ENCODE measurements at regions not wholly inside any gene's neighbourhood (a gene's known extent, or its start where the extent isn't known, plus 50 kb on each side); places are given as distances from the start of the nearest gene placed in this dataset.

DNA sequence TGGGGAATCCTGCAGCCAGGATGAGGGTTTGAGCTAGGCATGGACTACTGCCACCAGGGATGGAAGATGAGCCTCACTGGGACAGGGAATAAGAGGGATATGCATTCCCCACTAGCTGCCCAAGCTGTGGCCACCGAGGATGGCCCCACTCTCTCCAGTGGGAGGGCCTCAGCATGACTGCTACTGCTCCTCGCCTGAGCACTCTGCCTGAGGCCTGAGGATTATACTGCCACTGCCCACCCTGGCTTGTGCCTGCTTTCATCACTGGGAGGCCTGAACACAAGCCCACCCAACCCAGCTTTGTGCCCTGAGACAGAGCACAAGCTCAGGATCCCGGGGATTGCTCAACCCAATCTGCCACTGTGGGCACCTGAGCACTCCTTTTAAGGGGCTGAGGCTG is 425.6 kb downstream of the RASEF start:
- Histone ChIP-seq H3K4me2 (ENCODE audit: low read length) (no peak overlapping the region), H2AFZ (ENCODE audit: low read depth, low read length, poor library complexity, severe bottlenecking) (no peak overlapping the region), H3K4me1 (ENCODE audit: control insufficient read depth in 1 of 2, insufficient read depth in 2 of 2, low read length in 2 of 2) (no peaks in the 10 kb centered on the region), H3K4me3 (replicated peaks in 1 of 2; ENCODE audit: low read depth in 1 of 2, low read length in 2 of 2) (no peak overlapping the region), H3K27me3 (ENCODE audit: insufficient read depth, low read length) (no peaks in the 10 kb centered on the region), H3K9me2 (ENCODE audit: insufficient read depth) (no peaks in the 10 kb centered on the region), H3K9ac (ENCODE audit: low read length) (no peak overlapping the region), H4K20me1 (ENCODE audit: insufficient read depth) (no peaks in the 10 kb centered on the region), H3K9me3 (ENCODE audit: control insufficient read depth in 1 of 2, insufficient read depth in 1 of 2, low read depth in 1 of 2, low read length in 2 of 2) (peaks cover 3 to 9% of the 10 kb centered on the region in 2 experiments; a peak in 2 of 4 replicates), H3K27ac (ENCODE audit: low read depth, low read length) (no peak overlapping the region), H3K36me3 (ENCODE audit: control insufficient read depth in 1 of 2, insufficient read depth in 2 of 2, low read length in 2 of 2) (no peaks in the 10 kb centered on the region), H3K79me2 (ENCODE audit: insufficient read depth, low read length) (no peaks in the 10 kb centered on the region)
- CTCF ChIA-PET, result no interaction called here
- intact Hi-C loops (cut with micrococcal nuclease), result no loop called here
- TF ChIP-seq EZH2phosphoT487 (IDR thresholded peaks at IDR 0.05; ENCODE audit: borderline replicate concordance), result no peak
- no peak for TF ChIP-seq ELF1 (IDR thresholded peaks at IDR 0.05; ENCODE audit: borderline replicate concordance, low read depth)
- TF ChIP-seq ZNF274 (IDR thresholded peaks at IDR 0.05; ENCODE audit: low read depth, low read length), result no peak
- TF ChIP-seq SRF (IDR thresholded peaks at IDR 0.05; ENCODE audit: low read depth), result no peak
- TF ChIP-seq, protein P1, sequence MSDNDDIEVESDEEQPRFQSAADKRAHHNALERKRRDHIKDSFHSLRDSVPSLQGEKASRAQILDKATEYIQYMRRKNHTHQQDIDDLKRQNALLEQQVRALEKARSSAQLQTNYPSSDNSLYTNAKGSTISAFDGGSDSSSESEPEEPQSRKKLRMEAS (IDR thresholded peaks at IDR 0.05), result no peak
- no peak for TF ChIP-seq RAD21 (IDR thresholded peaks at IDR 0.05; ENCODE audit: low read depth)
- no peak for TF ChIP-seq EZH2 (IDR thresholded peaks at IDR 0.05)
- no peak for TF ChIP-seq FOSL1 (IDR thresholded peaks at IDR 0.05; ENCODE audit: low read depth)
- no peak for TF ChIP-seq JUND (IDR thresholded peaks at IDR 0.05)
- TF ChIP-seq EGR1 (IDR thresholded peaks at IDR 0.05; ENCODE audit: low read depth), result no peak
- no peak for TF ChIP-seq POLR2A (IDR thresholded peaks at IDR 0.05; ENCODE audit: borderline replicate concordance, extremely low read depth, insufficient read depth, insufficient read length)
- TF ChIP-seq, protein P2, sequence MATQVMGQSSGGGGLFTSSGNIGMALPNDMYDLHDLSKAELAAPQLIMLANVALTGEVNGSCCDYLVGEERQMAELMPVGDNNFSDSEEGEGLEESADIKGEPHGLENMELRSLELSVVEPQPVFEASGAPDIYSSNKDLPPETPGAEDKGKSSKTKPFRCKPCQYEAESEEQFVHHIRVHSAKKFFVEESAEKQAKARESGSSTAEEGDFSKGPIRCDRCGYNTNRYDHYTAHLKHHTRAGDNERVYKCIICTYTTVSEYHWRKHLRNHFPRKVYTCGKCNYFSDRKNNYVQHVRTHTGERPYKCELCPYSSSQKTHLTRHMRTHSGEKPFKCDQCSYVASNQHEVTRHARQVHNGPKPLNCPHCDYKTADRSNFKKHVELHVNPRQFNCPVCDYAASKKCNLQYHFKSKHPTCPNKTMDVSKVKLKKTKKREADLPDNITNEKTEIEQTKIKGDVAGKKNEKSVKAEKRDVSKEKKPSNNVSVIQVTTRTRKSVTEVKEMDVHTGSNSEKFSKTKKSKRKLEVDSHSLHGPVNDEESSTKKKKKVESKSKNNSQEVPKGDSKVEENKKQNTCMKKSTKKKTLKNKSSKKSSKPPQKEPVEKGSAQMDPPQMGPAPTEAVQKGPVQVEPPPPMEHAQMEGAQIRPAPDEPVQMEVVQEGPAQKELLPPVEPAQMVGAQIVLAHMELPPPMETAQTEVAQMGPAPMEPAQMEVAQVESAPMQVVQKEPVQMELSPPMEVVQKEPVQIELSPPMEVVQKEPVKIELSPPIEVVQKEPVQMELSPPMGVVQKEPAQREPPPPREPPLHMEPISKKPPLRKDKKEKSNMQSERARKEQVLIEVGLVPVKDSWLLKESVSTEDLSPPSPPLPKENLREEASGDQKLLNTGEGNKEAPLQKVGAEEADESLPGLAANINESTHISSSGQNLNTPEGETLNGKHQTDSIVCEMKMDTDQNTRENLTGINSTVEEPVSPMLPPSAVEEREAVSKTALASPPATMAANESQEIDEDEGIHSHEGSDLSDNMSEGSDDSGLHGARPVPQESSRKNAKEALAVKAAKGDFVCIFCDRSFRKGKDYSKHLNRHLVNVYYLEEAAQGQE (IDR thresholded peaks at IDR 0.05; ENCODE audit: low read depth), result no peak
- TF ChIP-seq YY1 (IDR thresholded peaks at IDR 0.05; ENCODE audit: extremely low read depth, insufficient replicate concordance, low read depth, low read length), result no peak
- no peak for TF ChIP-seq POLR2AphosphoS5 (IDR thresholded peaks at IDR 0.05; ENCODE audit: low read depth, low read length)
- TF ChIP-seq, protein P3, sequence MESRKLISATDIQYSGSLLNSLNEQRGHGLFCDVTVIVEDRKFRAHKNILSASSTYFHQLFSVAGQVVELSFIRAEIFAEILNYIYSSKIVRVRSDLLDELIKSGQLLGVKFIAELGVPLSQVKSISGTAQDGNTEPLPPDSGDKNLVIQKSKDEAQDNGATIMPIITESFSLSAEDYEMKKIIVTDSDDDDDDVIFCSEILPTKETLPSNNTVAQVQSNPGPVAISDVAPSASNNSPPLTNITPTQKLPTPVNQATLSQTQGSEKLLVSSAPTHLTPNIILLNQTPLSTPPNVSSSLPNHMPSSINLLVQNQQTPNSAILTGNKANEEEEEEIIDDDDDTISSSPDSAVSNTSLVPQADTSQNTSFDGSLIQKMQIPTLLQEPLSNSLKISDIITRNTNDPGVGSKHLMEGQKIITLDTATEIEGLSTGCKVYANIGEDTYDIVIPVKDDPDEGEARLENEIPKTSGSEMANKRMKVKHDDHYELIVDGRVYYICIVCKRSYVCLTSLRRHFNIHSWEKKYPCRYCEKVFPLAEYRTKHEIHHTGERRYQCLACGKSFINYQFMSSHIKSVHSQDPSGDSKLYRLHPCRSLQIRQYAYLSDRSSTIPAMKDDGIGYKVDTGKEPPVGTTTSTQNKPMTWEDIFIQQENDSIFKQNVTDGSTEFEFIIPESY (IDR thresholded peaks at IDR 0.05; ENCODE audit: extremely low read depth, insufficient replicate concordance, low read length), result no peak
- no peak for TF ChIP-seq SIN3A (IDR thresholded peaks at IDR 0.05; ENCODE audit: low read depth)
- no peak for TF ChIP-seq CEBPB (IDR thresholded peaks at IDR 0.05; ENCODE audit: low read depth)
- TF ChIP-seq, protein P4, sequence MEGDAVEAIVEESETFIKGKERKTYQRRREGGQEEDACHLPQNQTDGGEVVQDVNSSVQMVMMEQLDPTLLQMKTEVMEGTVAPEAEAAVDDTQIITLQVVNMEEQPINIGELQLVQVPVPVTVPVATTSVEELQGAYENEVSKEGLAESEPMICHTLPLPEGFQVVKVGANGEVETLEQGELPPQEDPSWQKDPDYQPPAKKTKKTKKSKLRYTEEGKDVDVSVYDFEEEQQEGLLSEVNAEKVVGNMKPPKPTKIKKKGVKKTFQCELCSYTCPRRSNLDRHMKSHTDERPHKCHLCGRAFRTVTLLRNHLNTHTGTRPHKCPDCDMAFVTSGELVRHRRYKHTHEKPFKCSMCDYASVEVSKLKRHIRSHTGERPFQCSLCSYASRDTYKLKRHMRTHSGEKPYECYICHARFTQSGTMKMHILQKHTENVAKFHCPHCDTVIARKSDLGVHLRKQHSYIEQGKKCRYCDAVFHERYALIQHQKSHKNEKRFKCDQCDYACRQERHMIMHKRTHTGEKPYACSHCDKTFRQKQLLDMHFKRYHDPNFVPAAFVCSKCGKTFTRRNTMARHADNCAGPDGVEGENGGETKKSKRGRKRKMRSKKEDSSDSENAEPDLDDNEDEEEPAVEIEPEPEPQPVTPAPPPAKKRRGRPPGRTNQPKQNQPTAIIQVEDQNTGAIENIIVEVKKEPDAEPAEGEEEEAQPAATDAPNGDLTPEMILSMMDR (IDR thresholded peaks at IDR 0.05 in 2 of 3, conservative IDR thresholded peaks at IDR 0.05 in 1 of 3; ENCODE audit: borderline replicate concordance in 1 of 3, insufficient read depth in 1 of 3, low read depth in 2 of 3, low read length in 2 of 3), result no peak
- no peak for TF ChIP-seq TCF7L2 (IDR thresholded peaks at IDR 0.05; ENCODE audit: borderline replicate concordance, extremely low read depth, insufficient read depth, insufficient read length)
- no peak for TF ChIP-seq CBX3 (IDR thresholded peaks at IDR 0.05; ENCODE audit: low read depth)
- DNase-seq (ENCODE audit: low read depth, low spot score) (no peak), ATAC-seq (no peak)
- no TSS peak for BruUV-seq (replicated peaks)
- RAD21 ChIA-PET (ENCODE audit: low non-redundant PET in 1 of 2, low total read pairs in 2 of 2, uncharacterized antibody in 2 of 2, unreplicated experiment in 2 of 2), result no interaction called here
- POLR2A ChIA-PET, result no interaction called here
